ENCODE measurements at regions not wholly inside any gene's neighbourhood (a gene's known extent, or its start where the extent isn't known, plus 50 kb on each side); places are given as distances from the start of the nearest gene placed in this dataset.

GRCh38 chr3:72021531-72021930, 236.6 kb upstream of the PROK2 start:
- TF ChIP-seq CTCF (IDR thresholded peaks at IDR 0.05) (no peak), POLR2AphosphoS5 (IDR thresholded peaks at IDR 0.05; ENCODE audit: insufficient read depth in 1 of 2, low read depth in 1 of 2) (no peak), POLR2A (IDR thresholded peaks at IDR 0.05) (no peak)

All from vagina (tissue), 2 donors.